MM.1S (cell line): ENCODE measurements at regions not wholly inside any gene's neighbourhood (a gene's known extent, or its start where the extent isn't known, plus 50 kb on each side); places are given as distances from the start of the nearest gene placed in this dataset.

Experiments
- DNase-seq: peaks from one replicate; pipeline ENCODE4 v3.0.0-alpha.2; 2015
- H2AFZ ChIP-seq: fragments of 300-600 bp; sonication (generic); 2 replicates; pipeline ENCODE4 v1.6.0; 2016; ENCODE audit warnings: antibody characterized with exemption, low read length
- H3F3A ChIP-seq: fragments of 300-600 bp; sonication (generic); 2 replicates; pipeline ENCODE4 v1.6.1; 2016; ENCODE audit warnings: mild to moderate bottlenecking, antibody characterized with exemption, low read length, moderate library complexity, mixed read lengths; ENCODE audit not compliant: insufficient read depth
- H3K27ac ChIP-seq: fragments of 300-600 bp; sonication (generic); 2 replicates; pipeline ENCODE4 v1.5.1; 2016; ENCODE audit warnings: mild to moderate bottlenecking, low read length
- H3K27me3 ChIP-seq: fragments of 300-600 bp; sonication (generic); replicated peaks from 2 replicates; pipeline ENCODE4 v1.6.0; 2016; ENCODE audit warnings: low read length; ENCODE audit not compliant: insufficient read depth
- H3K36me3 ChIP-seq: fragments of 300-600 bp; sonication (generic); replicated peaks from 2 replicates; pipeline ENCODE4 v1.6.1; 2016; ENCODE audit warnings: mild to moderate bottlenecking, low read length, mixed read lengths; ENCODE audit not compliant: insufficient read depth
- H3K4me1 ChIP-seq: fragments of 300-600 bp; sonication (generic); 2 replicates; pipeline ENCODE4 v1.6.1; 2016; ENCODE audit warnings: low read length, mixed read lengths
- H3K4me2 ChIP-seq: fragments of 300-600 bp; sonication (generic); 2 replicates; pipeline ENCODE4 v1.6.0; 2016; ENCODE audit warnings: low read depth, low read length
- H3K4me3 ChIP-seq: fragments of 300-600 bp; sonication (generic); 2 replicates; pipeline ENCODE4 v1.5.1; 2016; ENCODE audit warnings: low read length, mixed read lengths
- H3K79me2 ChIP-seq: fragments of 300-600 bp; sonication (generic); 2 replicates; pipeline ENCODE4 v1.6.1; 2016; ENCODE audit warnings: mixed run types, low read length, mixed read lengths
- H3K9ac ChIP-seq: fragments of 300-600 bp; sonication (generic); 2 replicates; pipeline ENCODE4 v1.6.1; 2016; ENCODE audit warnings: low read length, mixed read lengths
- H3K9me2 ChIP-seq: fragments of 300-600 bp; sonication (generic); replicated peaks from 2 replicates; pipeline ENCODE4 v1.6.1; 2016; ENCODE audit warnings: mild to moderate bottlenecking, low read length, mixed read lengths; ENCODE audit not compliant: insufficient read depth
- H3K9me3 ChIP-seq: fragments of 300-600 bp; sonication (generic); replicated peaks from 2 replicates; pipeline ENCODE4 v1.6.1; 2016; ENCODE audit warnings: mild to moderate bottlenecking, low read length, mixed read lengths; ENCODE audit not compliant: insufficient read depth
- H4K20me1 ChIP-seq: fragments of 300-600 bp; sonication (generic); 2 replicates; pipeline ENCODE4 v1.6.1; 2016; ENCODE audit warnings: mild to moderate bottlenecking, low read length, moderate library complexity, mixed read lengths; ENCODE audit not compliant: insufficient read depth
- CTCF ChIP-seq: fragments of 300-600 bp; sonication (generic); IDR thresholded peaks from 2 replicates; pipeline ENCODE4 v1.5.1; 2016; ENCODE audit warnings: antibody characterized with exemption, low read length, mixed read lengths
- EZH2 ChIP-seq: fragments of 300-600 bp; sonication (generic); optimal IDR thresholded peaks from 2 replicates; pipeline ENCODE3; 2017; ENCODE audit warnings: low read depth, mild to moderate bottlenecking, antibody characterized with exemption, low read length, mixed read lengths

GRCh38 chr12:79987731-79988130, 52.8 kb upstream of the PPP1R12A start:
- H3K4me1 ChIP-seq = no peaks in the 10 kb centered on the region
- H3K4me2 ChIP-seq = no peak overlapping the region
- H3K79me2 ChIP-seq = no peaks in the 10 kb centered on the region
- no peak for DNase-seq
- H4K20me1 ChIP-seq = no peaks in the 10 kb centered on the region
- no peak overlapping the region for H3K4me3 ChIP-seq
- no peak overlapping the region for H3K9ac ChIP-seq
- H3K27ac ChIP-seq = no peak overlapping the region
- no peak overlapping the region for H2AFZ ChIP-seq
- no peaks in the 10 kb centered on the region for H3K9me3 ChIP-seq
- no peaks in the 10 kb centered on the region for H3K36me3 ChIP-seq
- no peaks in the 10 kb centered on the region for H3K9me2 ChIP-seq
- no peaks in the 10 kb centered on the region for H3K27me3 ChIP-seq
- H3F3A ChIP-seq = no peaks in the 10 kb centered on the region
- TF ChIP-seq EZH2 = no peak
- no peak for TF ChIP-seq CTCF
